HG02884 (cell line): ENCODE measurements at regions not wholly inside any gene's neighbourhood (a gene's known extent, or its start where the extent isn't known, plus 50 kb on each side); places are given as distances from the start of the nearest gene placed in this dataset.

Experiments
- ATAC-seq: cut with Tn5 transposase; IDR thresholded peaks from one replicate; pipeline ENCODE4 v1.9.1; 2021; ENCODE audit warnings: mild to moderate bottlenecking, moderate library complexity; ENCODE audit not compliant: unreplicated experiment

DNA sequence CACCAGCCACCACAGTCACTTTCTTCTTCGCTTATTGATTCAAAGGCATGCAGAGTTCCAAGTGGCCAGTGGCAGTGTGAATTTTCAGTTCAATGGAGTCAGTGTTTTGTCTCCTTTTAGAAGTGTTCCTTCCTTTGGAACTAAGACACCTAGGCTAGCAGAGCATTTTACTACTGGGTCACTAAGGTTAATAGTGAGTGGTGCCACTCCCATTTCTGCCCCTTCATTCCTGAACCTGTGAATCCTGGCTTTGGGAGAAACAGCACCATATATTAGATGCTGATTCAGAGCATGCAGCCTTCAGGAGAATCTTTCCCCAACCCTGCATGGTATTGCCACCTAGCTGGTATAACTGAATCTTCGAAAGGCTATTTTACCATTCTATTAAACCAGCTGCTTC, 312.7 kb downstream of the HRH4 start:
- ATAC-seq, result no peak

DNA sequence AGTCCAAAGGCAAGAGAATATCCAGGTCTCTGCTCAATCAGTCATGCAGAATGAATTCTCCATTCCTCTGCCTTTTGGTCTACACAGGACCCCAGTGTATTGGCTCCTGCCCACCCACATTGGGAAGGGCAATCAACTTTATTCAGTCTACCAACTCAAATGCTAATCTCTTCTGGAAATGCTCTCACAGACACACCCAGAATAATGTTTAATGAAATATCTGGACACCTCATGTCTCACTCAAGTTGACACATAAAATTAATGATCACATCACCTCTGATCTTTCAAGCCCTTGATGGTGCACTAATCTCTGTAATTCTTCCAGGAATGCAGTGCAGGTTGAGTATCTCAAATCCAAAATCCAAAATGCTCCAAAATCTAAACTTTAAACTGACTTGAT, 315.6 kb downstream of the HRH4 start:
- ATAC-seq, result no peak

DNA sequence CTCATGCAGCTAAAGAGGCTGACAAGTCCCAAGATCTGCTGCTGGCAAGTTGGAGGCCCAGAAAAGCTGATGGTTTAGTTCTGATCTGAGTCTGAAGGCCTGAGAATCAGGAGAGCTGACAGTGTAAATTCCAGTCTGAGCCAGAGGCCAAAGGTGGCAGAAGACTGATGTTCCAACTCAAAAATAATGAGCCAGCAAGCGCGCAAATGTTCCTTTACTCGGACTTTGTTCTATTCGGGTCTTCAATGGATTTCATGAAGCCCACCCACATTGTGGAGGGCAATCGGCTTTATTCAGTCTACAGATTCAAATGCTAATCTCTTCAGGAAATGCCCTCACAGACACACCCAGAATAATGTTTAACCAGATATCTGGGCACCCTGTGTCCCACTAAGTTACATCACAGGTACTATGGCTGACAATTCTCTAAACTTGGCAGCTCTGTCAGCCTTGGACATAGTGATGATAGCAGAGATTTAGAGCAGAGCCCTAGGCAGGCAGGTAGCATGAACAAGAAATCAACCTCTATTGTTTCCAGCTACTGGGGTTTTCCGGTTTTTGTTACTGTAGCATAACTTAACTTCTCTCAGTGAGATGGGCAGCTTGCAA, 318.5 kb downstream of the HRH4 start:
- ATAC-seq, result no peak

DNA sequence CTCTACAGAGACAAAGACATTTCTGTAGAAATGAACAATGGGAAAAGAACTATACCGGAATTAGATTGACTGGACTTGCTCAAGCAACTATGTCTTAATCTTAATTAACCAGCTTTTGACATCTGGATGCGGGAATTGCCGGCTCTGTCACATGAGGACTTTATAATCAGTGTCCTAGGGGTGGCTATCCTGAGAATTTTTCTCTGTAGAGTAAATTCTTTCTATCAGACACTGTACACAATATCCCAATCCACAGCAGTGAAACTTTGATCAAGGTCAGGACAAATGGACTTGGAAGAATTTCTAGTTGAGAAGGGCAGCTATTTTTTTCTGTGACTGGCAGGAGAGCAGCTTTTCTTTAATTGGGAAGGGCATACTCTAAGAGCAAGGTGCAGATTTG, 322.1 kb downstream of the HRH4 start:
- no peak for ATAC-seq

DNA sequence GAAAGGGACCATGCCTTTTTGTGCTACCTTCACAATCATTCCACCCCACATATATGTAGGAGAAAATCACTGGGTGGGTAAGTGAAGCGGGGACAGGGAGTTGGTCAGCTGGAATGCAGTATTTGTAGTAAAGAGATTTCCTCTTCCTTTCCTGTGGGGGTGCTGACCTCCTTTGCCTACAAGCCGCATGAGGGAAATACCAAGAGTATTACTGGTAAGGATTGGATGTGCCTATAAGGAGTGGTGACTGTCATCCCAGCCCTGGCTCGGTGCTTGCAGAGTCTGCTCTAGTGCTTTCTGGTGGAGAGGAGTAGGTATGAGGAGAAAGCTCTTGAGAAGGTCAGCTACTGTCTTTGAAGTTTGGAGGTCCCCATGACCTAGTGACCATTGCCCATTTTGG, 324.6 kb downstream of the HRH4 start:
- no peak for ATAC-seq

DNA sequence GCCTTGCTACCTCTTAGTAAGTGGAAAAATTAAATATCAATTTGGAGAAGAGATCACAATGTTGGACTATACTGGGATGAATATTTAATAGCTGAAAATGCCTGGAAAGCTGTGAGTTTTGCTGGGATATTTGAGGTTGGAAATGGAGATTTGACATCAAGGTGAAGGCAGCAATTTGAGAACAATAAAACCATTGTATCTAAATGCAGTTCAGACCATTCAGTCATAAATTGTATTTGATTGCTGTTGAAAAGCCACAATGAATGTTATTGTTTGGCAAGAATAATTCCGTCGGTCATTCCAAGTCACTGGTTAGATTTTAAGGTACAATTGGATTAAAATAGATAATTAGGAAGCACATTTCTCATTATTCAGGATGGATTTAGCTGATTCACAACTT, 325.6 kb downstream of the HRH4 start:
- ATAC-seq, result no peak

DNA sequence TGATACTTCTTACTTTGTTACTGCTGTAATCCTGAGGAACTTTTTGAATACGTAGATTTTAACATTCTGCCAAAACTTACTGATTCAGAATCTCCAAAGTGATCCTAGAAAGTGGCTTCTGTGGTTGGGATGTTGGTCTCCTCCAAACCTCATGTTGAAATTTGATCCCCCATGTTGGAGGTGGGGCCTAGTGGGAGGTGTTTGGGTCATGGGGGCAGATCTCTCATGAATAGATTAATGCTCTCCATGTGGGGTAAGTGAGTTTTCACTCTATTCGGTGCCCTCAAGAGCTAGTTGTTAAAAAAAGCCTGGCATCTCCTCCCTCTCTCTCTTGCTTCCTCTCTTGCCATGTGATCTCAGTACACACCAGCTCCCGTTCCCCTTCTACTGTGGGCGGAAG, 329.9 kb downstream of the HRH4 start:
- no peak for ATAC-seq

DNA sequence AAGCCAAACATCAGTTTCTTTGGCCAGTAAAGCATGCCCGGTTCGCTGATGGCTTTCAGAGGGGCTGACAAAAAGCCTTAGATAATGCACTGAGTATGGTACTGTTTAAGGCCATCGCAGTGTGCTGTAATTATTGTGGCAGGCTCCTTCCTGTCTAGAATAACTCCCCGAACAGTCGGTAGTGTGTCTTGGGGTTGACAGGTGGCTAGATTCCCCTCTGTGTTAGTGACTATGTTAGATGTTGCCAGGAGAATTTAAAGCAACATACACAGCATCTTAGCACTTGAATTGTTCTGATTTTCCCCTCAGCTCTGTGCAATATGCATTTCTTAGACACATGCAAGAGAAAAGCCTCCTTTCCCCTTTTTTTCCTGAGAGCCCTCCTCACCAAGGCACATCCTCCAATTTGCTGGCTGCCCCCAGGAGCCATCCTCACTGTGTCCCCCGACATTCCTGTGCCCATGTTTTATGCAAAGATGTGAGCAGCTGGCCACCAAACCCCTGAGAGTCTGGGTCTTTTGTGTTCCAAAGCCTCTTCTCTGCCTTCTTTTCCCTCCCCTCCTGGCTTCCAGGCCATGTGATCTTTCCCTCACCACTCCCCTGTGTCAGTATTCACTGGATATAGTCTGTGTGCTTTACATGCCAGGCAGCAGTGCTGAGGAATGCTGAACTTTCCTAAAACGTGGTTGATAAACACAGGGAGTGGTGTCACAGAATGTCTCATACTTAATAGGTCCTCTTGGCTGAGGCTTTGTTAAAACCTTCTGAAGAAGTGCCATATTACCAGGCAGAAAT, 331.5 kb downstream of the HRH4 start:
- no peak for ATAC-seq

DNA sequence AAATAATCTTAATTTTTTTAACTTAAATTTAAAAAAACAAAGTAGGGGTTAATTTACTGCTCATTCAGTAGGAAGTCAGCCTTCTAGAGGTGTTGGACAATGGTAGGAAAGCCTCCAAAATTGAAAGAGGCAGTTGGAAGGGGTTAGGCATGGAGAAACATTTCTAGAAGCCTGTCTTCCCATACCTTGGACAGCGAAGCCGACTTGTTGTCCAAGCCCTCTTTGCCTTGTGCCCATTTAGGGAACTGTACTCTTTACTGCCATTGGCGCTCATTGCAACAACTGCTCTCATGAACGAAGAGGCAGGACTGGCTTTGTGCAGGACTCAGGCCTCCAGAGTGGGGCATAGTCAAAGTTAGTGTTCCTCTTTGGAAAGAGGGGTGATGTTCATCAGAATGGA, 333.3 kb downstream of the HRH4 start:
- ATAC-seq, result no peak

DNA sequence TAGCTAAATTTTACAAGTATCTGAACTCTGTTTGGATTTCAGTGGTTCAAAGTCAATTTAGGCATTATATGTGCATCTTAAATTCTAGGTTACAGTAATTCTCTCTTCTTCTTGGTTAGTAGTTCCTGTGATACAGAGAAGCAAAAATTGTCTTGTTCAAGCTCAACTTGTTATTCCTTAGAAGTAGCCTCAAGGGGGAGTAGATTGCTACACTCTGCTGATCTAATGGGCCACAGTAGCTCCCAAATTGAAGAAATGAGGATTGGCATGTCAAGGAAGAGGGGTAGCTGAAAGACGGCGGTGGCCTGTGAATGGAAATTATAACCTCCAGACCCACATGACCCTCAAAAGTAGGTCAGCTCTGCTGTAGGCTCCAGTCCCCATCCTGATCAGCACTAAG, 334.7 kb downstream of the HRH4 start:
- ATAC-seq, result no peak

DNA sequence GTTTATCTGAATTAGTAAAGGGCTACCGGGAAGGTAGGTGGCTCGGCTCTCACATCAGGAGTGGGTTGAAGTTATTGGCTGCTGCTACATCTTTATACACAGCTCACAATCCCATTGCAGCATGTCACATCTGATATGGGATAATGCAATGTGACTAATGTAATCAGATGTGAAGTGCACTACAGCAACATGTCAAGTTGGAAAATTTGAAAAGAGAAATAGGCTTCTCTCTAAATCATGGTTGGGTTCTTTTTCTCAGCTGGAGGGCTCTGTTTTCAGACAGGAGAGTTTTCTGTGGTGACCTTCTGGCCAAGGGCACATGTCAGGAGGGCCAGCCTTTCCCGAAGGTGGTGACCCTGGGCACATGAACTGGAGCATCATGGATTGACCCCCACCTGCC, 337.5 kb downstream of the HRH4 start:
- ATAC-seq, result no peak

DNA sequence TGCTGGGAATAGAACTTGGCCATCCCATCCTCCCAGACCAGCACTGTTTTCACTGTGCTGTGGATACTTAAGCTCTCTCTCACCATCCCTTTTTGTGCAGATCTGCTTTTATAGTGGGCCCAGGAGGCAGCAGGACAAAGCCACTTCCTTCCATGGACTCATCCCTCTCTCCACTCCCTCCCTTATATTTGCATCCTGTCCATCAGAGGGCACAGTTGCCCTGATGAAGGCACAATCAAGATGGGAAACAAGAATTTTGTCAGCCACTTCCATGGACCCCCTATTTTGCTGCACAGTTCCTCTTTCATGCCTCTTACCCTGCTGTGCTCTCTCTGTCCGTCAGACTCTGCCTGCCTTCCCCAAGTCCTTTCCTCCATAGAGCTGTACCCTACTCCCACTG, 338.7 kb downstream of the HRH4 start:
- ATAC-seq, result no peak

DNA sequence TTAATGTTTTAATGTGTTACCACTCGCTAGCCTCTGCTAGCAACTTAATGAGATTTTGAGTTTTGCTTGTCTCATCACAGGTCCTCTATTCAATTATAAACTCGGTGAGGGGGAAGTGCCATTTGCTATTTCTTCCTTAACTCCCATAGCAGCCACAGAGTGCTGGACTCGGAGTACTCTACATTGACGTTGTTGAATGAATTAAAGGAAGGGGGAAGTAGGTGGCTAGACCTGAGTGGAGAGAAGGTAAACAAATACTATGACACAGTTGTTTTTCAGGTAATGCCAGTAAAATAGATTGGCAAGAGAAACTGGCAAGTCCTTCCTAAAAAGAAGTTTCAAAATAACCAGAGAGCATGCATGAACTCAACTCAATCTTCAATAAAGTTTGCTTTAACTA, 339.3 kb downstream of the HRH4 start:
- no peak for ATAC-seq

DNA sequence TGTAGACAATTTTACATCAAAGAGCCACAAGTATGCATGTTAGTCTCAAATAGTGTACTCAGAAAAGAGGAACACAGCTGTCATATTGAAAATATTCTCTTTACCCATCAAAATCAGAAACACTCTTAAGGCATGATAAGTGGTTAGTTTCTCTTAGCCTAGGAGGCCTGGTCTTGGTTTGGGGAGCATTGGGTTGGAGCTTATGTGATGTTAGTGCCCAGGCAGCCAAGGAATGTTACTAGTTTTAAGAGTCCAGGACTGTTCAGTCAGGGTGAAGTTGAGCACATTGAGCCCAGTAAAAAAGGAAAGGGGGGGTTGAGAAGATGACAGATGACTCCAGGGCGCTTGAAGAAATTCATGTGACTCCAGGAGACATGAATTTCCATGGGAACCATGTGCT, 340.6 kb downstream of the HRH4 start:
- ATAC-seq, result no peak

DNA sequence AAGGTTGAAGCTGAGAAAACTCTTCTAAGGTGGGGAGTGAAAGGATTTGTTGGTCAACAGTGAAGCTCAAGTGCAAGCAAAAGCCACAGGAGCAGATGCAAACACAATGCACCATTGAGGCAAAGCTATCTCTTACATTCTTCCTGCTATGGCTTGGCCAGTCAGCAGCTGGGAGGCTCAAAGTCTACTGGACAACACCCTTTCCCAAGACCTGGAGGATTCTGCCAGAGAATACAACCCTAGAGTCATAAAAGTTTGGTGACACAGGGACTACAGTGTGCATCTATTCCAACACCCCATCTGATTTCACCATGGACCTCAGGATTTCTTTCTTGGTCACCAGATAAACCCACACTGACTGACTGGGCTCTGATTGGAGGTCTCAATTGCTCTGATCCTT, 342.0 kb downstream of the HRH4 start:
- no peak for ATAC-seq

DNA sequence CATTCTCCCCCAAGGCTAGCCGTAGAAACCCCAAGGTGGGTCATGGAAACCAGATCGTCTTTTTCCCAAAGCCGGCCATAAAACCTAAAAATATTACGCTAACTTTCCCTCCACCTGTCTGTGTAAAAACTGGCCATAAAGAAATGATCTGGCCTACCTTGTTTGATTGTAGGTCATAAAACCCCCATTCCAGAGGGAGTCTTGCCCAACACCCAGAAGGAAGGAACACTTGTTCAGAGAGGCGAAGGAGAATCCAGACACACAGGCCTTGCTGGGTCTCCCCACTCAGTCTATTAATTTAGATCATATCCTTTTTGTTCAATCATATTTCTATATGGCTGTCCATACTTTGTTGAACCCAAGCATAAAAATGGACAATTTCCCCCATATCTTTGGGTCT, 344.7 kb downstream of the HRH4 start:
- ATAC-seq, result no peak

DNA sequence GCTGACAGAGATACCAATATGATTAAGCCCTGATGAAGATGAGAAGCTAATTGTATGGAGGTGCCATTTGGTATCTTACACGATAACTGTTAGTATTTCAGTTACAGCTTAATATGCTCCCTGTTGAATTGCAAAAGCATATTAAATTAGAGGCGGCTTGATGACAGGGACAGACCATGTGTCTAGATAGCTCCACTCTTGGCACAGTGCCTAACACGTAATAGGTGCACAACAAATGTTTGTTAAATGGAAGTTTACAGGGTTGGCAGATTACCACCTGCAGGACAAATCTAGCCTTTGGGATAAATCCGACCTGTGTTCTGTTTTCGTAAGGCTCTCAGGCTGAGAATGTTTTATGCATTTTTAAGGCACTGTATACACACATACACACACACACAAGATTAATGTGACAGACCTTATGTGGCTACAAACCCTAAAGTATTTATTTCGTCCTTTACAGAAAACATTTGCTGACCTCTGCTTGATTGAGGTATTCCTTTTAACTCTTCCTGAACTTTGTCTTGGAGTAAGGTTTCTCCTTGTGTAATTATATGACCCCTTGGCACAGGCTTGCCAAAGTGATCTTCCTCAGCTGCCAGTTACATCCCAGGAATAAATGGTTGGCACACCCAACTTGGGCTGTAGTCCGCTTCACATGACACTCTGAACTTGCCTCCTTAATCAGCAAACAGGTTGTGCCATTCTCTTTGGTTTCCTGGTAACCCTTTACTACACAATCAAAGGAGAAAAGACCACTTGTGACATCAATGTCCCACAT, 348.9 kb downstream of the HRH4 start:
- ATAC-seq, result no peak

DNA sequence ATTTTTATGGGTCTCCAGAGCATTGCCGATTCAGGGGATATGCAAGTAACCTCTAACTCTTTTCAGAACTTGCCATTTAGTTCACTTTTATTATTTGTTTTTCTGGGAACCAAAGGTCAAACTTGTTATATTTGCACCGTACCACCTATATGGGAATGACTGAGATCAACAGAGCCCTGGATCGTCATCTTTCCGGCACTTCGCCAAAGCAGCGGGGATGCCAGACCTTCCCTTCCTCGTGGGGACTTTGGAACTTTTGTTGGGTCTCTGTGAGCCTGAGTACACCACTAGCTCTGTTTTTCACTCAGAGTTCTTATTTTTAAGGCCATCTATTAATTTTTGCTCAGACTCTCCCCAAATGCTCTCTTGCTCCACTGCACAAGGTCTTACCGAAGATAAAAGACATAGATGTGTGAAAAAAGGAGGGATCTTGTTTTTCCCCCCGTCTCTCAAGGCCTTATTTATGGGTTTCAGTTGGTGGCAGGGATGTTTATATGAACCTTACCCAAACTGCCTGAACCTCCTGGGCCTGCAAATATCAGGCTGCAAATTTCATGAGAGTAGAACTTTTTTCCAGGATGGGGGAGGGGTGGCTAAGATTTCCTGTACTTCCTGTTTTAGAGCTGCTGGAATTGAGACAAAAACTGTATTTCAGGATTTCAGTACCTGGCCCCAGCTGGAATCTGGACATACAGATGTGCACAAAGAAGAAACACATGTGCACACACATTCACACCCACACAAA, 350.3 kb downstream of the HRH4 start:
- ATAC-seq, result no peak

DNA sequence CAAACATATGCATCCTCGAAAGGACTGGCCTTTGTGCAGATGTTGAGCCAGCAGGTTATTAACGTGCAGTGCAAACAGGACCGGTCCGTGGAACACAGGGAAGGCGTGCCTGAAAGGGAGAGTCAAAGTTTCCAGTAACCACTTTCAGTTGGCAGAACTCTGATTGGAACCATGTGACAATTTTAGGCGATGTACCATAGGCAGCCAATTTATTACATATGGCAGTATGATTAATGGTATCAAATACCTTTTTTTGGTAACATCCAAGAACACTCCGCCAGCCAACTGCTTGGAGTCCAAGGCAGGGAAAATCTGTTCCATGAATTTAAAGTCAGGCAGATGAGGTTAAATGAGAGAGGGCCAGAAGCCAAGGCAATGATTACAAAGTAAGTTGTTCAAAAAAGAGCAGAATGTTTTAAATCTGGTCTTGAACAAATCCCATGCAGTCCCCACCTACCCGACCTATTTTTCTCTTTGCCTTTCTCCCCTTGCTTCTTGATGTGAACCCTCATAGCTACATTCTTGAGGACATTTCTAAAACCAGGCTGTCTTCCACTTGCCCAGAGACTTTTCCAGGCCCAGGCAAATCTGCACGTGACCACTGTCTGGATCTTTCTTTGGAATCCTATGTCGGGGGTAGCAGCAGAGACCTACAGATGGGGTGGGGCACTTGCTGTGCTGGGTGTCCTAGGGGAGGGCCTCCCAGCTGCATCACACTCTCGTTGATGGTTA, 351.7 kb downstream of the HRH4 start:
- no peak for ATAC-seq

DNA sequence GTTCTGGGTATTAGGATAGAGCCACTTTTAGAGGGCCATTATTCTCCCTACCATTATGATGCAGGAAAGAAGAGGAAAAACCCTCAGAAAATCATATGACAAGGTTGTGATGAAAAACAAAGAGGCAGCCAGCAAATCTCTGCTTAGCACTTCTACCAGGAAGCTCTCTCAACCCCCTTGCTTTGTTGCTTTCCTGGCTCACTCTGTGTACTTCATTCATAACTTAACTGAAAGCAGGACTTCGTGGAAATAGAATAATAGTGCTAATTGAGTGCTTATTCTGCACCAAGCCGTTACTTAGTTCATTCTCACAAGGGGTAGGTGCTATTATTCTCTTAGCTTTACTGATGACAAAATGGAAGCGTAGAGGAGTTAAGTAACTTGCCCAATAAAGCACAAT, 354.1 kb downstream of the HRH4 start:
- no peak for ATAC-seq

DNA sequence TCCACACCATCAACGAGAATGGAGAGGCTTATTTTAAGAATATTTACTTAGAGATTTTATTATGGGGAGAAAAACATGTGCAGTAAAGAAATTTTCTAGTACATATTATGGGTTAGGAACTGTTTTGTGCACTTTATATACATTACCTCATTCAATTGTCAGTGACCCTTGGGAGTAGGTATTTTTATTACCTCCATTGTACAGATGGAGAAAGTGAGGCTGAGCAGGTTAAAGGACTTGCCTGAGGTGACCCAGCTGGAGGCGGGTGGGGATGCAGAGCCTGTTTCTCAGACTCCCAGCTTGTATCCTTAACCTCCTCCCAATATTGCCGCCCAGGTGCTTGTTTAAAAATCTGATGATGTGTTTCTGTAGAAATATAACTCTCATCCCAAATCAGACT, 356.7 kb downstream of the HRH4 start:
- ATAC-seq, result no peak
